Muscle layer of duodenum (tissue), 2 donors: ENCODE measurements at regions not wholly inside any gene's neighbourhood (a gene's known extent, or its start where the extent isn't known, plus 50 kb on each side); places are given as distances from the start of the nearest gene placed in this dataset.
"Not testable (repeated sequence)": the region's sequence is repeated elsewhere in the genome, so short reads cannot be mapped to it uniquely, and the experiment has no call there.

Experiments used
- H3K27ac ChIP-seq: one replicate; pipeline ENCODE4 v1.7.0; 2013; ENCODE audit warnings: mild to moderate bottlenecking, low read length
- H3K27me3 ChIP-seq: one replicate; pipeline ENCODE4 v1.7.0; 2013; ENCODE audit warnings: low read depth, mild to moderate bottlenecking, control low read depth, low read length
- H3K36me3 ChIP-seq, 2 donors: one replicate each; pipeline ENCODE4 v1.7.0; 2013; ENCODE audit warnings: low read length in 2 of 2, control low read depth in 1 of 2, mild to moderate bottlenecking in 1 of 2; ENCODE audit not compliant: insufficient read depth in 2 of 2, control insufficient read depth in 1 of 2
- H3K4me1 ChIP-seq, 2 donors: one replicate each; pipeline ENCODE4 v1.7.0; 2013; ENCODE audit warnings: low read length in 2 of 2, mild to moderate bottlenecking in 2 of 2, control low read depth in 1 of 2, moderate library complexity in 1 of 2; ENCODE audit not compliant: insufficient read depth in 2 of 2, control insufficient read depth in 1 of 2
- H3K4me3 ChIP-seq, 2 donors: one replicate each; pipeline ENCODE4 v1.7.0; 2013; ENCODE audit warnings: low read length in 2 of 2, low read depth in 1 of 2, mild to moderate bottlenecking in 1 of 2
- H3K9me3 ChIP-seq, 2 donors: one replicate each; pipeline ENCODE4 v1.7.0; 2013; ENCODE audit warnings: low read length in 2 of 2, control low read depth in 1 of 2, mild to moderate bottlenecking in 1 of 2; ENCODE audit not compliant: control insufficient read depth in 1 of 2
- donor health status: healthy.

GRCh38 chr6:40879169-40879568 lies 159.9 kb downstream of the UNC5CL start:
- peaks cover 0 to 4% of the 10 kb centered on the region in 2 donors for H3K4me1 ChIP-seq
- no peak overlapping the region for H3K27ac ChIP-seq
- H3K27me3 ChIP-seq = no peaks in the 10 kb centered on the region
- peaks cover 0 to 4% of the 10 kb centered on the region in 2 donors for H3K9me3 ChIP-seq
- no peaks in the 10 kb centered on the region for H3K36me3 ChIP-seq
- H3K4me3 ChIP-seq = no peak overlapping the region

GRCh38 chr6:40877362-40877761 lies 161.7 kb downstream of the UNC5CL start:
- no peaks in the 10 kb centered on the region for H3K27me3 ChIP-seq
- H3K4me3 ChIP-seq = no peak overlapping the region
- peaks cover 0 to 4% of the 10 kb centered on the region in 2 donors for H3K9me3 ChIP-seq
- H3K4me1 ChIP-seq = peaks cover 0 to 1% of the 10 kb centered on the region in 2 donors
- no peaks in the 10 kb centered on the region for H3K36me3 ChIP-seq
- H3K27ac ChIP-seq = no peak overlapping the region

- Histone ChIP-seq H3K27ac (no peak overlapping the region), H3K27me3 (no peaks in the 10 kb centered on the region), H3K9me3 (peaks cover 0 to 4% of the 10 kb centered on the region in 2 donors), H3K4me1 (peaks cover 0 to 5% of the 10 kb centered on the region in 2 donors), H3K4me3 (no peak overlapping the region), H3K36me3 (no peaks in the 10 kb centered on the region)
Measured at GRCh38 chr6:40876336-40876735, 162.7 kb downstream of the UNC5CL start.

GRCh38 chr6:40874495-40874894 lies 164.5 kb downstream of the UNC5CL start:
- no peaks in the 10 kb centered on the region for H3K36me3 ChIP-seq
- H3K4me1 ChIP-seq = peaks cover 0 to 12% of the 10 kb centered on the region in 2 donors
- no peak overlapping the region for H3K27ac ChIP-seq
- H3K4me3 ChIP-seq = no peak overlapping the region
- no peaks in the 10 kb centered on the region for H3K27me3 ChIP-seq
- H3K9me3 ChIP-seq = peaks cover 0 to 4% of the 10 kb centered on the region in 2 donors

- Histone ChIP-seq H3K4me3 (no peak overlapping the region), H3K27ac (no peak overlapping the region), H3K27me3 (no peaks in the 10 kb centered on the region), H3K36me3 (no peaks in the 10 kb centered on the region), H3K4me1 (peaks cover 0 to 12% of the 10 kb centered on the region in 2 donors), H3K9me3 (no peaks in the 10 kb centered on the region)
Measured at GRCh38 chr6:40871424-40871823, 167.6 kb downstream of the UNC5CL start.

- H3K9me3 ChIP-seq, H3K4me3 ChIP-seq, H3K27ac ChIP-seq, H3K36me3 ChIP-seq, H3K27me3 ChIP-seq: not testable (repeated sequence)
- H3K4me1 ChIP-seq = peaks cover 0 to 12% of the 10 kb centered on the region in 2 donors
Measured at GRCh38 chr6:40868089-40868865, 170.7 kb downstream of the UNC5CL start.

- H3K9me3 ChIP-seq, H3K36me3 ChIP-seq: not testable (repeated sequence)
- H3K4me1 ChIP-seq = peaks cover 0 to 12% of the 10 kb centered on the region in 2 donors
Measured at GRCh38 chr6:40867527-40867926, 171.5 kb downstream of the UNC5CL start.

GRCh38 chr6:40865259-40865658 lies 173.8 kb downstream of the UNC5CL start:
- H3K27me3 ChIP-seq, H3K4me3 ChIP-seq, H3K9me3 ChIP-seq, H3K27ac ChIP-seq, H3K4me1 ChIP-seq, H3K36me3 ChIP-seq: not testable (repeated sequence)

More at GRCh38 chr6:40867527-40867926, 171.5 kb downstream of the UNC5CL start:
- not testable (repeated sequence) for H3K27ac ChIP-seq, H3K27me3 ChIP-seq, H3K4me3 ChIP-seq

GRCh38 chr6:40860443-40860842 lies 178.6 kb downstream of the UNC5CL start:
- Histone ChIP-seq H3K9me3 (no peaks in the 10 kb centered on the region), H3K27me3 (no peaks in the 10 kb centered on the region), H3K36me3 (no peaks in the 10 kb centered on the region), H3K27ac (no peak overlapping the region), H3K4me3 (no peak overlapping the region), H3K4me1 (no peaks in the 10 kb centered on the region)

GRCh38 chr6:40856271-40856670 lies 182.8 kb downstream of the UNC5CL start:
- H3K4me3 ChIP-seq = no peak overlapping the region
- H3K4me1 ChIP-seq = no peaks in the 10 kb centered on the region
- H3K36me3 ChIP-seq = no peaks in the 10 kb centered on the region
- H3K27ac ChIP-seq = no peak overlapping the region
- H3K27me3 ChIP-seq = no peaks in the 10 kb centered on the region
- H3K9me3 ChIP-seq = no peaks in the 10 kb centered on the region

- H3K27ac ChIP-seq = no peak overlapping the region
Measured at GRCh38 chr6:40855168-40855880, 183.7 kb downstream of the UNC5CL start.

More at GRCh38 chr6:40855168-40855880, 183.7 kb downstream of the UNC5CL start:
- Histone ChIP-seq H3K4me1 (no peaks in the 10 kb centered on the region), H3K27me3 (no peaks in the 10 kb centered on the region), H3K36me3 (no peaks in the 10 kb centered on the region), H3K4me3 (no peak overlapping the region), H3K9me3 (no peaks in the 10 kb centered on the region)
